Astrocyte (in vitro differentiated cells and primary cell): ENCODE measurements at regions not wholly inside any gene's neighbourhood (a gene's known extent, or its start where the extent isn't known, plus 50 kb on each side); places are given as distances from the start of the nearest gene placed in this dataset.

ENCODE experiments used
- DNase-seq: peaks from one replicate; pipeline ENCODE4 v3.0.0-alpha.2; 2010; ENCODE audit warnings: low read depth
- FAIRE-seq: peaks from 2 replicates; lab custom pipeline; 2011; peaks lifted over from hg19 to GRCh38; lab: Jason Lieb, UNC
- H2AFZ ChIP-seq: 2 replicates; pipeline ENCODE4 v1.6.0; 2012; ENCODE audit warnings: low read depth, low read length, inconsistent platforms
- H3K27ac ChIP-seq: 2 replicates; pipeline ENCODE4 v1.5.1; 2011; ENCODE audit warnings: low read depth, low read length, inconsistent platforms
- H3K27me3 ChIP-seq: 2 replicates; pipeline ENCODE4 v1.6.0; 2011; ENCODE audit warnings: low read length, inconsistent platforms; ENCODE audit not compliant: insufficient read depth
- H3K36me3 ChIP-seq: 2 replicates; pipeline ENCODE4 v1.5.1; 2011; ENCODE audit warnings: low read length, inconsistent platforms; ENCODE audit not compliant: insufficient read depth
- H3K4me1 ChIP-seq: 2 replicates; pipeline ENCODE4 v1.5.1; 2011; ENCODE audit warnings: low read length, inconsistent platforms; ENCODE audit not compliant: insufficient read depth
- H3K4me2 ChIP-seq: 2 replicates; pipeline ENCODE4 v1.6.0; 2012; ENCODE audit warnings: low read length, inconsistent platforms
- H3K4me3 ChIP-seq: 2 replicates; pipeline ENCODE4 v1.5.1; 2011; ENCODE audit warnings: low read depth, mild to moderate bottlenecking, low read length, inconsistent platforms; ENCODE audit not compliant: insufficient read depth
- H3K79me2 ChIP-seq: 2 replicates; pipeline ENCODE4 v1.6.0; 2012; ENCODE audit warnings: mild to moderate bottlenecking, low read length, inconsistent platforms; ENCODE audit not compliant: insufficient read depth
- H3K9ac ChIP-seq: 2 replicates; pipeline ENCODE4 v1.6.0; 2012; ENCODE audit warnings: mild to moderate bottlenecking, low read length, inconsistent platforms
- H3K9me3 ChIP-seq: 2 replicates; pipeline ENCODE4 v1.5.1; 2012; ENCODE audit warnings: low read depth, mild to moderate bottlenecking, low read length, inconsistent platforms; ENCODE audit not compliant: insufficient read depth
- H4K20me1 ChIP-seq: 2 replicates; pipeline ENCODE4 v1.6.0; 2012; ENCODE audit warnings: low read length, inconsistent platforms; ENCODE audit not compliant: insufficient read depth
- H3K27ac Mint-ChIP-seq: one replicate; pipeline ENCODE4 v1.8.0; 2021; ENCODE audit warnings: mild to moderate bottlenecking, mixed read lengths; ENCODE audit not compliant: unreplicated experiment
- H3K27me3 Mint-ChIP-seq: one replicate; pipeline ENCODE4 v1.8.0; 2021; ENCODE audit warnings: low read depth, mixed read lengths; ENCODE audit not compliant: unreplicated experiment
- H3K36me3 Mint-ChIP-seq: one replicate; pipeline ENCODE4 v1.8.0; 2021; ENCODE audit warnings: low read depth, mixed read lengths; ENCODE audit not compliant: unreplicated experiment
- H3K4me1 Mint-ChIP-seq: one replicate; pipeline ENCODE4 v1.8.0; 2021; ENCODE audit warnings: low read depth, mixed read lengths; ENCODE audit not compliant: unreplicated experiment
- H3K4me3 Mint-ChIP-seq: one replicate; pipeline ENCODE4 v1.8.0; 2021; ENCODE audit warnings: mild to moderate bottlenecking, moderate library complexity, mixed read lengths; ENCODE audit not compliant: unreplicated experiment
- H3K9me3 Mint-ChIP-seq: one replicate; pipeline ENCODE4 v1.8.0; 2021; ENCODE audit warnings: mild to moderate bottlenecking, mixed read lengths; ENCODE audit not compliant: unreplicated experiment
- CTCF ChIP-seq: IDR thresholded peaks from 2 replicates; pipeline ENCODE4 v1.5.1; 2011; ENCODE audit warnings: low read depth, mild to moderate bottlenecking, inconsistent platforms, low read length, moderate library complexity; ENCODE audit not compliant: insufficient read depth
- EZH2 ChIP-seq: IDR thresholded peaks from 2 replicates; pipeline ENCODE4 v1.6.1; 2012; ENCODE audit warnings: mild to moderate bottlenecking, low read length, inconsistent platforms; ENCODE audit not compliant: insufficient read depth

- DNase-seq, result no peak
- H4K20me1 ChIP-seq, result no peaks in the 10 kb centered on the region
- no peak overlapping the region for H3K4me2 ChIP-seq
- H3K36me3 ChIP-seq, result no peaks in the 10 kb centered on the region
- H3K27ac ChIP-seq, result no peak overlapping the region
- H3K9me3 Mint-ChIP-seq, result no peaks in the 10 kb centered on the region
- no peak overlapping the region for H3K4me3 Mint-ChIP-seq
- TF ChIP-seq CTCF, result no peak
- TF ChIP-seq EZH2, result no peak
- H3K27ac Mint-ChIP-seq, result no peak overlapping the region
- H3K36me3 Mint-ChIP-seq, result no peaks in the 10 kb centered on the region
- no peaks in the 10 kb centered on the region for H3K4me1 ChIP-seq
- no peaks in the 10 kb centered on the region for H3K9me3 ChIP-seq
- no peak overlapping the region for H3K4me3 ChIP-seq
- peaks cover 3% of the 10 kb centered on the region for H3K27me3 Mint-ChIP-seq
- H3K79me2 ChIP-seq, result no peaks in the 10 kb centered on the region
- H3K4me1 Mint-ChIP-seq, result peaks cover 6% of the 10 kb centered on the region
- H3K27me3 ChIP-seq, result no peaks in the 10 kb centered on the region
- H2AFZ ChIP-seq, result no peak overlapping the region
- FAIRE-seq, result no peak
- H3K9ac ChIP-seq, result no peak overlapping the region
These were observed 120.7 kb upstream of the PPARGC1A start for GRCh38 chr4:24010573-24010972.

DNA sequence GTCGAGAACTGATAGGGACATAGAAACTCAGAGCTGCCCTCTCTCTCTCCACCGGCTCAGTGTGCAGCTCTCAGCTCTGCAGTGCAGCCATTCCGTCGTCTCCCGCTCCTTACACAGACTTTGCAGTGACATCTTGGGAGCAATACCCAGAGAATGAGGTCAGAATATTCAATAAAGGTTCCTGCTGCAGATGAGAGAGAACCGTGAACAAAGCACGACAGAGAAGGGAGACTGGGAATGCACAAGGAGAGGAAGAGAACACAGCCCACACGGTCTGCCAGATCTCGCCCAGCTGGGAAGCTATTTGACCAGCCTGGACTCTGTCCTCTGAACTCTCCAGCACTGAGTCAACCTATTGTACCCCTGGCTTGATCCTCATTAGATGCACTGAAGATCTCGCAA is 118.0 kb upstream of the PPARGC1A start:
- DNase-seq (no peak), FAIRE-seq (no peak)
- no peaks in the 10 kb centered on the region for H3K9me3 Mint-ChIP-seq

More for the DNA sequence above, 118.0 kb upstream of the PPARGC1A start:
- no peaks in the 10 kb centered on the region for H3K36me3 ChIP-seq
- H3K27ac ChIP-seq, result no peak overlapping the region
- no peaks in the 10 kb centered on the region for H4K20me1 ChIP-seq
- H3K4me3 Mint-ChIP-seq, result no peak overlapping the region
- no peak overlapping the region for H3K27ac Mint-ChIP-seq
- no peaks in the 10 kb centered on the region for H3K27me3 ChIP-seq
- peak overlapping the region; percentile 26 for H3K4me2 ChIP-seq
- peaks cover 16% of the 10 kb centered on the region for H3K4me1 Mint-ChIP-seq
- H3K79me2 ChIP-seq, result no peaks in the 10 kb centered on the region
- no peaks in the 10 kb centered on the region for H3K27me3 Mint-ChIP-seq
- H3K9me3 ChIP-seq, result no peaks in the 10 kb centered on the region
- H3K4me1 ChIP-seq, result no peaks in the 10 kb centered on the region
- H3K36me3 Mint-ChIP-seq, result no peaks in the 10 kb centered on the region
- H3K4me3 ChIP-seq, result no peak overlapping the region
- TF ChIP-seq CTCF (no peak), EZH2 (no peak)
- peak overlapping the region; percentile 27 for H2AFZ ChIP-seq
- H3K9ac ChIP-seq, result no peak overlapping the region
